VCaP (cell line): ENCODE measurements at regions not wholly inside any gene's neighbourhood (a gene's known extent, or its start where the extent isn't known, plus 50 kb on each side); places are given as distances from the start of the nearest gene placed in this dataset.

Experiments used
- H3K27ac ChIP-seq: fragments of 450-650 bp; 2 replicates; pipeline ENCODE4 v1.5.1; 2017
- CTCF ChIP-seq: fragments of 450-650 bp; conservative IDR thresholded peaks from 2 replicates; pipeline ENCODE4 v1.5.1; 2017; ENCODE audit warnings: mild to moderate bottlenecking, moderate library complexity

GRCh38 chr2:118231759-118232158, 143.5 kb downstream of the INSIG2 start:
- no peak overlapping the region for H3K27ac ChIP-seq
- no peak for TF ChIP-seq CTCF

GRCh38 chr2:118227698-118228508, 139.6 kb downstream of the INSIG2 start:
- no peak for TF ChIP-seq CTCF
- no peak overlapping the region for H3K27ac ChIP-seq

GRCh38 chr2:118225666-118226065, 137.4 kb downstream of the INSIG2 start:
- TF ChIP-seq CTCF: no peak

GRCh38 chr2:118224895-118225311, 136.6 kb downstream of the INSIG2 start:
- TF ChIP-seq CTCF: no peak
- H3K27ac ChIP-seq: no peak overlapping the region

More at GRCh38 chr2:118225666-118226065, 137.4 kb downstream of the INSIG2 start:
- H3K27ac ChIP-seq: no peak overlapping the region

- H3K27ac ChIP-seq: no peak overlapping the region
- TF ChIP-seq CTCF: no peak
These were observed 136.0 kb downstream of the INSIG2 start for GRCh38 chr2:118223992-118224894.

- TF ChIP-seq CTCF: no peak
- no peak overlapping the region for H3K27ac ChIP-seq
These were observed 135.3 kb downstream of the INSIG2 start for GRCh38 chr2:118223511-118223991.
